ENCODE measurements at regions not wholly inside any gene's neighbourhood (a gene's known extent, or its start where the extent isn't known, plus 50 kb on each side); places are given as distances from the start of the nearest gene placed in this dataset.

DNA sequence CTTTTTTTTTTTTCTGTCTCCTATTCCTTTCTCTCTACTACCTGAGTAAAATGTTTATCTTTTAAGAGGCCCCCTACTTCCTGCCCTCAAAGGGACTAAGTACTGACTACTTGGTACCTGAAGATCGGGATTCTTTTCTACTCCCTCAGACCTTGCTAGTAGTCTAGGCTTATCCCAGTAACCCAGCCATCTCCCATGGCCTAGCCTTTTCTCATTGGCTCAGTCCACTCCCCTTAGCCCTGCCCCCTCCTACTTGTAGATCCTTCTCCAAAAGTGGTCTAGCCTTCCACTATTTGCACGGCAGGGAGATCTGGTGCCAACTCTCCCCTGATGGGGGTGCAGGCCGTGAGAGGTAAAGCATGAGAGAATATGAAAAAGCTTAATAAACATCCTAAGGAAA lies 133.7 kb downstream of the RCN1 start:
- DNase-seq, result no peak
- Histone ChIP-seq H3K27ac (ENCODE audit: insufficient read depth, low read length) (no peak overlapping the region), H3K4ac (ENCODE audit: low read depth, low read length) (no peak overlapping the region), H4K8ac (ENCODE audit: low read depth in 2 of 2, low read length in 2 of 2) (no peak overlapping the region), H3K23ac (ENCODE audit: low read depth, low read length) (no peak overlapping the region), H2BK5ac (ENCODE audit: low read depth, low read length, poor library complexity, severe bottlenecking) (no peak overlapping the region), H3K14ac (replicated peaks; ENCODE audit: low read depth, low read length) (no peak overlapping the region), H2BK120ac (ENCODE audit: low read depth, low read length) (no peak overlapping the region), H3K9me1 (ENCODE audit: insufficient read depth, low read length) (no peaks in the 10 kb centered on the region), H4K5ac (ENCODE audit: low read depth, low read length) (no peak overlapping the region), H2AK9ac (replicated peaks; ENCODE audit: low read depth, low read length, poor library complexity) (no peak overlapping the region), H3K9ac (ENCODE audit: low read depth, low read length) (no peak overlapping the region), H2AFZ (replicated peaks; ENCODE audit: low read length, poor library complexity) (no peak overlapping the region), H3K4me1 (ENCODE audit: control insufficient read depth, insufficient read depth, low read length) (no peaks in the 10 kb centered on the region), H3K4me3 (ENCODE audit: insufficient read depth, low read depth, low read length) (no peak overlapping the region), H3K56ac (ENCODE audit: extremely low read depth, insufficient read depth, low read length) (no peak overlapping the region), H2BK15ac (ENCODE audit: low read depth, low read length) (no peak overlapping the region), H4K91ac (ENCODE audit: insufficient read depth, low read depth, low read length) (no peak overlapping the region), H3K36me3 (ENCODE audit: control insufficient read depth, insufficient read depth, low read length) (no peaks in the 10 kb centered on the region), H3K9me3 (ENCODE audit: control insufficient read depth, insufficient read depth, low read length) (no peaks in the 10 kb centered on the region), H3K4me2 (ENCODE audit: low read depth, low read length) (no peak overlapping the region), H3K79me1 (ENCODE audit: low read depth in 1 of 2, low read length in 2 of 2) (no peaks in the 10 kb centered on the region), H2AK5ac (ENCODE audit: low read depth, low read length) (no peak overlapping the region), H2BK20ac (ENCODE audit: low read depth, low read length) (no peak overlapping the region), H3K18ac (ENCODE audit: low read depth, low read length) (no peak overlapping the region), H4K20me1 (ENCODE audit: insufficient read depth, low read length) (no peaks in the 10 kb centered on the region), H3K27me3 (ENCODE audit: control insufficient read depth, insufficient read depth, low read length) (peaks cover 3% of the 10 kb centered on the region; the same call in 1 of the 2 replicates)
- WGBS, 2 experiments (ENCODE audit: extremely low coverage in 2 of 2, insufficient read length in 1 of 2), result no CpG with 5 or more reads among the region's 3 CpGs
- intact Hi-C loops (cut with micrococcal nuclease), result no loop called here
- no TSS peak for BruUV-seq (replicated peaks)
- no peak for ATAC-seq (ENCODE audit: low read depth)
- in situ Hi-C loops (cut with MboI; ENCODE audit: low sequenced_read_pairs), result no loop called here
- TF ChIP-seq FOS (IDR thresholded peaks at IDR 0.05; ENCODE audit: low read depth, low read length), result no peak
- TF ChIP-seq, protein P1, sequence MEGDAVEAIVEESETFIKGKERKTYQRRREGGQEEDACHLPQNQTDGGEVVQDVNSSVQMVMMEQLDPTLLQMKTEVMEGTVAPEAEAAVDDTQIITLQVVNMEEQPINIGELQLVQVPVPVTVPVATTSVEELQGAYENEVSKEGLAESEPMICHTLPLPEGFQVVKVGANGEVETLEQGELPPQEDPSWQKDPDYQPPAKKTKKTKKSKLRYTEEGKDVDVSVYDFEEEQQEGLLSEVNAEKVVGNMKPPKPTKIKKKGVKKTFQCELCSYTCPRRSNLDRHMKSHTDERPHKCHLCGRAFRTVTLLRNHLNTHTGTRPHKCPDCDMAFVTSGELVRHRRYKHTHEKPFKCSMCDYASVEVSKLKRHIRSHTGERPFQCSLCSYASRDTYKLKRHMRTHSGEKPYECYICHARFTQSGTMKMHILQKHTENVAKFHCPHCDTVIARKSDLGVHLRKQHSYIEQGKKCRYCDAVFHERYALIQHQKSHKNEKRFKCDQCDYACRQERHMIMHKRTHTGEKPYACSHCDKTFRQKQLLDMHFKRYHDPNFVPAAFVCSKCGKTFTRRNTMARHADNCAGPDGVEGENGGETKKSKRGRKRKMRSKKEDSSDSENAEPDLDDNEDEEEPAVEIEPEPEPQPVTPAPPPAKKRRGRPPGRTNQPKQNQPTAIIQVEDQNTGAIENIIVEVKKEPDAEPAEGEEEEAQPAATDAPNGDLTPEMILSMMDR (conservative IDR thresholded peaks at IDR 0.05; ENCODE audit: low read depth, low read length), result no peak
- TF ChIP-seq NFE2L2 (IDR thresholded peaks at IDR 0.05; ENCODE audit: low read depth, low read length), result no peak
- dilution Hi-C loops (cut with HindIII; ENCODE audit: low sequenced_read_pairs, unreplicated experiment), result no loop called here
- ChIA-PET POLR2A (ENCODE audit: unreplicated experiment) (no interaction called here), CTCF (no interaction called here)

Data from IMR-90 (cell line).